ENCODE measurements at regions not wholly inside any gene's neighbourhood (a gene's known extent, or its start where the extent isn't known, plus 50 kb on each side); places are given as distances from the start of the nearest gene placed in this dataset.

DNA sequence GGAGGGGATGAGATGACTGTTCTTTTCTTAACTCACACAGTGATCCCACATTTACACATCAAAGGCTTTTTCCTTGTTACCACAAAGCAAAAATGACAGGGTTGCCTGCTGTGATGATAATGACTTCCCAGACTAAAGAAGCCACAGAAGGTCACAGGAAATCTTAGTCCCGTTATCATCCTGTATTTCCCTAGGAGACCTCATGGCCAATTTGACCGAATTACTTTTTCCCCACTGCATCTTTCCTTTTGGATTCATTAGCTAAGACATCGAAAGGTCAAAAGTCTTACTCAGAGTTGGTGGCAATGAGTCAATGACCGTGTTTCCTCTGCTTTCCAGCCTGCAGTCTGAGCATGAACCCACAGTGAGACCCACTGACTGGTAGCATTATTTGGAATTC is 130.1 kb upstream of the INHBA start:
- DNase-seq (ENCODE audit: low read depth): no peak

DNA sequence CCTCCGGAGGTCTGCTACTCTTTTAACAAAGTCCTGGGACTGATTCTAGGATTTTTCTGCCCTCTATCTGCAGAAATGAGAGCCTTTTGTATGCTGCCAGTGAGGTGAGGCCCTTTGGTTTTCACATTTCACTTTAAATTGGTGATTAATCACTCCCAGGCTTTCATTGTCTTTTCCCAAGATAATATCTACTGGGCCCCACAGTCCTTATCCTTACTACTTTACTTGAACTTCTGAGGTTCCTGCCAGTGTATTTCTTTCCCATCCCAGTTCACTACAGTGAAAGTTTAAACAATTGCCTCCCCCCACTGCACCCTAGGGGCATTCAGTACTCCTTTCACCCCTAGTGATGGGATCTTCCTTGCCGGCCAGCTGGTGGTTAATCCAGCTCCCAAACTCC is 127.4 kb upstream of the INHBA start:
- no peak for DNase-seq (ENCODE audit: low read depth)

DNA sequence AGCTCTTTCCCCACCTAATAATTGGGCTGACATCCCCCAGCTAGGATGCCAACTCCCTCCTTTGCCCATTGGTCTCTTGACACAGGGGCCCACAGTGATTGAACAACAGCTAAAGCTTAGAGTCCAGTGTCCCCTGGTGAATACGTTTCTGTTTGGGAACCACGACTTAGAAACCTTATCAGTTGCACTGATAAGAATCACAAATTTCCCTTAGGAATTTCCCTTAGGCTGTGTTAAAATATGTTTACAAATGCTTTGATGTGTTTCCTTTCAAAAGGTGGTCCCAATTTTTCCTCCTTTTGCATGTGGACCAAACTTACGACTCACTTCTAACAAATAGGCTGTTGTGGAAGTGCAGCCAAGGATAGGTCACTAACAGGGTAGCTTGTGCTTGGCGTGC is 126.0 kb upstream of the INHBA start:
- no peak for DNase-seq (ENCODE audit: low read depth)

DNA sequence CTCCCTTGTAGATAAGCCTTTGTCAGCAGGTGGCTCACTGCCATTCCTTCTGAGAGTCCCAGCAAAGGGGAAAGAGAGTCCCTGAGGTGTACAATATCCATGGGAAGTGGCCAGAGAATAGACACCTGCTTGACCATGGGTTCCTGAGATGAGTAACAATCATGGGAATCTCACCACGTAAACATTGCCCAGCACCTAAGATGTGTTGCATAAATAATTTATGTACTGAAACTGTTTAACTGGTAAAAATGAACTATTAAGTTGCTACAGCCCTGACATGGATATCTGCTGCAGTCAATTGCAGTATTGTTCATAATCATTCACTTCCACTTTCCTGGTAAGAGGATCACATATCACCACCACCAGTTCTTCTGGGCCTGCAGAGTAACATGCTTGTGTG is 123.8 kb upstream of the INHBA start:
- no peak for DNase-seq (ENCODE audit: low read depth)

DNA sequence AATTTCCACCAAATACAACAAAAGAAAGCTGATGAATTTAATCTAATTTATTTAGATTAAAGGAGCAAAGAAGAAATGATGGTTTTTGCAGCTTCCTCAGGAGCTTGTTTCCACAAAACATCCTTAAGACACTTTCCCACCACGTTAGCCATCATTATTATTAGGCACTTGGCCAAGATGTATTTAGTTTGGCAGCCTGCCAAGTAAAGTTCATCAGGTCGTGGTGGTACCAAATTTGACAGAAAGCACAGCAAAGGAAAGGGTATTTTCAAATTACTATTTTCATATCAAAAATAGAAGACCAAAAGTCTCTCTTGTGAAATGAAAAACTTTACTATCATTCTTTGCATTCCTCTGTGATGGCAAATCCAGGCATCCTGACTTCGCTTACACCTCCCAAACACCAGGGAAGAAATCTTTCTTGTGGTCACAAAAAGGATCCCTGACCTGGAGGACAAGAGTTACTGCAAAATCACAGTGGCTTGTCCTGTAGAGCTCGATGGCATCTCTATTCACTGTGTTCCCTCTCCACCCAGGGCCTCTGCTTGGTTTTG is 123.1 kb upstream of the INHBA start:
- no peak for DNase-seq (ENCODE audit: low read depth)

DNA sequence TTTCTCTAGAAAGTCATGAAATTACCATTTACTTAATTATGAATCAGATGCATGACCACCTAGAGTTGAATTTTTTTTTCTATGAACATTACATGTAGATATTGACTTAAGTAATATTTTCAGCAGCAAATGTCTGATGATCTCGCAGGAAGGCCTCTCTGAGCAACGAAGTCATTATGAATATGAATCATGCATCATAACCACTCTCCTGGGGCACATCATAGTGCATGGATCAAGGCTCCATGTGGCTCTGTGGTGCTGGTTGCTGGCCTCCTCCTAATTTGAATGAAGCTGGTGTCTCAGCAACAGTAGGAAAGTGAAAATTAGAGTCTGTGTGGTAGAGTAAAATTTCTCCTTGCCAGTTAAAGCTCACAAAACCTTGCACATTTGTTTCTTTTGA is 121.4 kb upstream of the INHBA start:
- DNase-seq (ENCODE audit: low read depth): no peak

DNA sequence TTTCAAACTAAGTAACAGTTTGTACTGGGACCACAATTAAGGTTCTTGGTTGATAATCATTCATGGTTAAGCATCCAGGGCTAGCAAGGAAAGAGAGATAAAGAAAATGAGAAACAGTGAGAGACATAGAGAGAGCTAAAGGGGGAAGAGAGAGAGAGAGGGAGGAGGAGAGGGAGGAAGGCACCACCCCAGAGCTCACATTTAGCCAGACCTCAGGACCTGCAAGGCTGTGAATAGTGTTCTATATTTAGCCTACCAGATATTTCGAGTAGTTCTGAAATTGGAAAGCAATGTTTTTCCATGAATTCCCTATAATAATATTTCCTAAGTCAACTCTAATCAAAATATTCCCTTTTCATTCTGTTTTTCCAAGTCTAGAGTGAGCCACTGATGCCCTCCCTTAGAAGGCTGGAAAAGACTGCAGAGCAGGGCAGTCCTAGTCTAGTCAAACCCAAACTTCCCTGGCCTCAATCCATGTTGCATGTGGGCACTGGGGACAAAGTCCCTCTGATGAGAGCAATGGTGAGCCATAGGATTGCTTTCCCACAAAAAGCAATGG is 119.4 kb upstream of the INHBA start:
- DNase-seq (ENCODE audit: low read depth): no peak

DNA sequence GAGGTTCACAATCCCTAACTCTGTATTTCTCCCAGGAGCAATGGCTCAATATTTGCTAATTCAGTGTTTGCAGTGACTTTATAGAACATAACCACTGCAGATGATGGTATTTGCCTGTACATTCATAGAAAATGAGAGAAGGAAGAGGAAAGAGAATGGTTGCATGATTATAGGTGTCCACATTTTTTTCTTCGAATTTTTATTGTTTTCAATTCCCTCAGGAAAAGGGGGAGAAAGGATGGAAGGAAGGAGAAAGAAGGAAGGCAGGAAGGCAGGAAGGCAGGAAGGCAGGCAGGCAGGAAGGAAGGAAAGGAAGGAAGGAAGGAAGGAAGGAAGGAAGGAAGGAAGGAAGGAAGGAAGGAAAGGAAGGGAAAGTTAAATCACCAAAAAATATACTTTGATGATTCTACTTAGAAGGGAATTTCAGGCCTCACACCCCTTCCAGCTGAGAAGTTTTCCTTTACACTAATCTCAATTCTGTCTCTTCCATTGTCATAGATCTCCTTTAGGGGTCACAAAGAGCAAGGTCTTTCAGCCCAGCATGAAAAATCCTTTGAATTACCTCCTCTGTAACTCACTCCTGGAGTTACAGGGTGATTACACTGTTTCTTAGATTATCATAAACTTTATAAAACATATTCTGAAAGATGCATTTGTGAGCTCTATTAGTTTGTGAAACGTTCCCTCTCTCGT is 118.8 kb upstream of the INHBA start:
- DNase-seq (ENCODE audit: low read depth): no peak

DNA sequence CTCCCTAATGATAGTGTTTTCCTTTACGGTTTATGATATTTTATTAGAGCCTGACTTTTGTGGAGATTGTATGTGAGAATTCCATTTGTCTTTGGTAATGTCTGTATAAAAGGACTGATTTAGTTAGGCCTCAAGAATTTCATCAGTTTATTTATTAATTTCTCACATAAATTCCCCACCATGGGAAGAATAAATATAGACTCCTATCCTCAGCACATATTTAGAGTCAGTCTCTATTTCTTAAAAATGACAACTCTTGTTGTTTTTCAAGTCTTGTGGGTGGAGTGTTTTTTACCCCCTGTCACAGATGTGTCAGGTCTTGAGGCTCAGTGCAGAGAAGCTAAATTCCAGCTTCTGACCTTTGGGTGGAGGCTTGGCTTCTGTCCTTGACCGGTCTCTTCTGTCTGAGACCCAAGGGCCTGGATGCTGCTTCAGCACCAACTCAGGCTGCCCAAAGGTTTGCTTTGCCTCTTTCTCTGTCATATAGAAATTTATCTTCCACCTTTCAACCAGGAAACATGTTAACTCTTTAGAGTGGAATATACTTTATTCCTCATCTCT is 117.3 kb upstream of the INHBA start:
- no peak for DNase-seq (ENCODE audit: low read depth)

DNA sequence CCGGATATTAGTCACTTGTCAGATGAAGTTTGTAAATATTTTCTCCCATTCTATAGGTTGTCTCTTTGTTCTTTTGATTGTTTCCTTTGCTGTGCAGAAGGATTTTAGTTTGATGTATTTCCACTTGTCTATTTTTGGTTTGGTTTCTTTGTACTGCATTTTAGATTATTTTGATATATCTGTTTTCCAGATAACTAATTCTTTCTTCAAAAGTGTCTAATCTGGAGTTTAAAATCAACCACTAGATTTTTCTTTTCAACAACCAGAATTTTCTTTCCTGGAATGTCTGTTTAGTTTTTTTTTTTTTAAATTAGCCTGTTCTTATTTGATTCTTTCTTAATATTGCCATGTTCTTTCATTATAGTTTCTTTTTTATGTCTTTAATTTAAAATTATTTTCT is 116.8 kb upstream of the INHBA start:
- no peak for DNase-seq (ENCODE audit: low read depth)

DNA sequence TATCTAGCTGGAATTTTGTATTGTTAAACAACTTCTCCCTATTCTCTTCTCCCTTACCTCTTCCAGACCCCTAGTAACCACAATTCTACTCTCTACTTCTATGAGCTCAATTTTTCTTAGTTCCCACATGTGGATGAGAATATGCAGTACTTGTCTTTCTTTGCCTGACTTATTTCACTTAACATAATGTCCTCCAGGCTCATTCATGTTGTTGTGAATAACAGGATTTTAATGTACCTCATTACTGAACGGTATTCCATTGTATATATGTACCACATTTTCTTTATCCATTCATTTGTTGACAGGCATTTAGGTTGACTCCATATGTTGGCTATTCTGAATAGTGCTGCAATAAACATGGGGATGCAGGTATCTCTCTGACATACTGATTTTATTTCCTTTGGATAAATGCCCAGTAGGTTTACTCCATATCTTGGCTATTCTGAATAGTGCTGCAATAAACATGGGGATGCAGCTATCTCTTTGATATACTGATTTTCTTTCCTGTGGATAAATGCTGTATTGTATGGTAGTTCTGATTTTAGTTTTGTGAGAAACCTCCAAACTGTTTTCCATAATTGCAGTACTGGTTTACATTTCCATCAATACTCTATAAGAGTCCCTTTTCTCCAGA is 116.0 kb upstream of the INHBA start:
- no peak for DNase-seq (ENCODE audit: low read depth)

DNA sequence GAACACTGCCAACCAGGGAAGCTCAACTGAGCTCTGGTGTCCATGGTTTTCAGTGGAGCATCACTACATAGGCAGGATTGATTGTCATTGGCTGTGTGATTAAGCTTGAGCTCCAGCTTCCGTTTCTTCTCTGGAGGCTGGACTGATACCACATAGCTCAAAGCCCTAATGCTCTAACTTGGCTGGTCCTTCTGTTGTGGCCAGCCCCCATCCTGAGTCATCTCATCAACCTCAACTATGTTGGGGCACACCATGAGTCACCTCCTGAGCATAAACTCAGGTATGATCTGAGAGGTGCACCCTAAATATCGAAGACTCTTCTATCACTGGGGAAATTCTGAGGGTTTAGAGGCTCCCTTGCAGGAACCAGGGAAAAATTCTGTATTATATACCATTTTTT is 114.5 kb upstream of the INHBA start:
- DNase-seq (ENCODE audit: low read depth): no peak

DNA sequence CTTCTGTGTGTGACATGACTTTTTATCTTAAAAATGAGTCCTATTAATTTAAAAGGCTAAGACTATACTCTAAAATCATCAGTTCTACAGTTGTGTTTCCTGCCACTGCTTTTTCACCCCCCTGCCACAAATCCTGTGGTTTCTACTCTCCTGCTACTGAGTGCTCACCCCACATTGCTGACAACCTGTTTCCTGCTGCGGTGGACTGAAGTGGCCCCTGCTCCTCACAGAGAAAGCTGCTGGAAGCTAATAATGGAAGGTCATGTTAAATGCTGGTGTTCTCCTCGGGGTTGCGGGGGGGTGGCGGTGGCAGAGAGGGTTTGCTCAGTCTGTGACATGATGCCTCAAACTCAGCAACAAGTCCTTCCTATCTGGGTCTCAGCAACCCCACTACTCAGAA is 113.2 kb upstream of the INHBA start:
- DNase-seq (ENCODE audit: low read depth): no peak

DNA sequence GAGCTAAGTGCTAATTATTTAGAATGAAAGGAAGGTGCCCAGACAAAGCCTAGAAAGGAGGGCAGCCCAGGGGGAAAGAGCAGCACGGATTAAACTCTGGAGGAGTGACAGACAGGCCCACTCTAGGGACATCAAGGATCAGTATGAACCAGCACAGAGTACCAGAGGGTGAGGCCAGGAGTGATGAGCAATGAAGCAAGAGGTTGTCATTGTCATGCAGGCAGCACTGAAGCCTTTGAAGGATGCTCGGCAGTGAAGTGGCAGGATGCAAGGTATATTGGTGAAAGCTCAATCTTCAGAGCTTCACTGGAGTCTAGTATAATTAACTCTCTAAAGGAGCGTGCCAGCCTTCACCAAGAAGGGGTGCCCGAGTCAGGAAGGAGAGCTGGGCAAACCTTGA is 112.0 kb upstream of the INHBA start:
- no peak for DNase-seq (ENCODE audit: low read depth)

DNA sequence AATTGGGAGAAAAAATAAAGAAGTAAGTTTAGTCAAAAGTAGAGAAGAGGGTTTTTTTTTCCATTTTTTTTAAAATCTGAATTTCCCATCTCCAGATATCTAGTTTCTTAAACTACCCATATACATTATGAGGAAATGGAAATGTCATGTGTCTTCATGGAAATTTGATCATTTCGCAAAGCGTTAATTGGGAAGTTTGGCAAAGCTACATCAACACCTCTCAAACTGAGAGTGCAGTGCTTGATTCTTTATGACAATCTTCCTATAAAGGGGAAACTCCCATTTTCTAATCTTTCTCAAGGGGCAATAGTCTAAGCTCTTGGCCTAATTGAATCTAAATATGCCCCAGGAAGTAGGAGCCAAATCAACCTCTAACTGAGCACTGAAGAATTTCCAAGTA is 110.4 kb upstream of the INHBA start:
- DNase-seq (ENCODE audit: low read depth): no peak

DNA sequence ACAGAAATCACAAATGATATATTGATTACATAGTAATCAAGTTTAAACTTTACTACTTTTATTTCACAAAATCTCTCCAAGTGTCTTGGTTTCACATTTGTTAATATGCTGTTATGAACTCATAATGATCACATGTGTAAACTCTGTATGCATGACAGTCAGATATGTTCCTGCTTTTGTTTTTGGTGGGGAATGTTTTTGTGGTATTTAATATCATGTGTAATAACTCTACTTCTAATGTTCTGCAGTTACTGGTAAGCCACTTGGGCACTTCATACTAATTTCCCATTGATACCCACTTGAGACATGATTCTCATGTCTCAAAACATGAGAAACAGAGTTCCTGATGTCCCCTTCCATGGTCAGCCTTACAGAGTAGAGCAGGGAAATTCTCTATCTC is 109.1 kb upstream of the INHBA start:
- no peak for DNase-seq (ENCODE audit: low read depth)

DNA sequence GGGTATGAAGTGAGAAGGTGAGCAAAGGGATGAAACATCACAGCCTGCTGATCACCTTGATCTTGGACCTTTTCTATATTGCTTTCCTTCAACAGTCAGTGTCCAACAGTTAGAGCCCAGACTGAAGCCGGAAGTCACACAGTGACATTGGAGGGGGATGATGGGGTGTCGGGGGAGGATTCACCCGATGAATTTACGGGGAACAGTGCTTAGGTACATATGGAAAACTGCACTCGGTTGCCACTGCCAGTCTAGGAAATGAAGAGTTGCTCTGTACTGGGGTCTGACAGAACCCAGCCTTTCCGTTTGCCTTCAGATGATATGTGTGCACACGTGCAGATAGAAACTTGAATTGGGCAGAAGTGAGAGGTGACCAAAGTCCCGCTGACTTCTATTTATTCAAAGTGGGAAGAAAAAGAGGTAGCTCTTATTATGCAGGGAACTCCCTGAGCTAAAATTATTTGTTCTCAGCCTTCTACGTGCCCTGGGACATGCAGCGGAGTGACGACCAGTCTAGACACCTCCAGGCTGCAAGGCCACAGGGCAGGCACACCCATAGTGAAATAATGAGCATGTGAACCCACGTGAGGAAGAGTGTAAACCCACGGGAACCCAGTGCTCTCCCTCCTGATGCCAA is 107.2 kb upstream of the INHBA start:
- DNase-seq (ENCODE audit: low read depth): no peak

DNA sequence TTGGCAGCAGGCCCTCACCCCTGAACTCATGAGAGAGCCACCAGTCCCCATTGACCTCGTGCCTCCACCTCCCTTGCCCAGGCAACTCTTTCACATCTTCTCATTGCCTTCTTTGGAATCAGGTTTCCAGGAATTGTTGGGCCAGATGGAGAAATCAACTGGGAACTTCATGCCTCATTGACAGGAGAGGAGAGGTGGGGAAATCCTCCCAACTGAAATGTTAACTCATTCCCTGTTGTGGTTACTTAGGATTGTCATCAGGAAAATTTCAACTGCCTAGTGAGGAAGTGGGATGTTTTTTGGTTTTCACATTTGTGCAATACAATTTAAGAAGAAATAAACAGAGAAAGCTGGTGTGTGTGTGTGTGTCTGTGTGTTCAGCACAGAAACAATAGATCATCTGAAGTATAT is 106.6 kb upstream of the INHBA start:
- peak; percentile 63 for DNase-seq (ENCODE audit: low read depth)

DNA sequence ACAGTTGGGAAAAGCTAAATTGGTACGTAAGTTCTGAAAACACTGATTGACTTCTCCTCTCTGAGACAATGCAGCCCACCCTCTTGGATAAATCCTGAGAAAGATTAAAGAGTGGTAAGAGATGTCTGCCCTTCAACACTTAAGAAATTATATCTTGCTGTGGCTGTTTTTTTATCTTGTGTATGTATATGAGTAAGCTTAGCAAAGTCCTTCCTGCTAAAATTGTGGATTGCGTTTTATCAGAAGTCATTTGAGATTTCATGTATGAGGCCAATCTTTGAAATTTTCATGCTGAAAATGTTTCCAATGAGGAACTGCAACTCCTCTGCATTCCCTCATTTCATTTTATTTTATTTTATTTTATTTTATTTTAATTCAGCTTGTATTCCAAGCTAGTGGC is 106.2 kb upstream of the INHBA start:
- no peak for DNase-seq (ENCODE audit: low read depth)

DNA sequence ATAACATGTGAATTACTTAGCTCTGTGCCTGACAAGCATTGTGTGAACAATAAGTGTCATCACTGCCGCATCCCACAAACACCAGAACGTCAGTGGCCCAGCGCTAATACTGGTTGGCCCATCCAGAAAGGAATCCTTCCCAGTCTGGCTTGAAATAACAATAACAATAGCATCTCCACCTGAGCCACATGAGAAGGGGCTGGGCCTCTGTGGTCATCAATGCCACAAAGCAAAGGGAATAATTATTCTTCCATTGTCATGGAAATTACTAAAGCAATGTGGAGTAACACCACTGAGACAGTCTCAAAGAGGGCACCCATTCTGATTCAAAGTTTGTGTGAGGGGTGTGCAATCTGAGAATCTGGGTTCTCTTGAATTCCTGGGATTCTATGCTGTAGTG is 105.7 kb upstream of the INHBA start:
- DNase-seq (ENCODE audit: low read depth): no peak

DNA sequence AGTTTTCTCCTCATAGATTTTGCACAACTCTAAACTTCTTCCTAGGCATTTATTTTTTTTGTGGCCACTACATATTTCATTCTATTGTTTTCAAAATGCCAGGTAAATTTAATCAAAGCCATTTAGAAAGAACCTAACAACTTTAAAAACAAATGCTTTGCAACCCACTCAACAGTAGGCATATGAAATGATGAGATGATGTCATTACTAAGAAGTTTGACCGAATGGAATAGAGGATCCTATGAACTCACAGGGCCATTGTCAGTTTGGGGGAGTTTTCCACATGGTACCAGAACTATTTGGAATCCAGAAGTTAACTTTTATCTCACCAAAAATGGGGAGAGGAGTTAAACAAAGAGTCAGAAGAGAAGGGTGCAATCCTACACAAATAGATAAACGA is 100.7 kb upstream of the INHBA start:
- DNase-seq (ENCODE audit: low read depth): no peak

DNA sequence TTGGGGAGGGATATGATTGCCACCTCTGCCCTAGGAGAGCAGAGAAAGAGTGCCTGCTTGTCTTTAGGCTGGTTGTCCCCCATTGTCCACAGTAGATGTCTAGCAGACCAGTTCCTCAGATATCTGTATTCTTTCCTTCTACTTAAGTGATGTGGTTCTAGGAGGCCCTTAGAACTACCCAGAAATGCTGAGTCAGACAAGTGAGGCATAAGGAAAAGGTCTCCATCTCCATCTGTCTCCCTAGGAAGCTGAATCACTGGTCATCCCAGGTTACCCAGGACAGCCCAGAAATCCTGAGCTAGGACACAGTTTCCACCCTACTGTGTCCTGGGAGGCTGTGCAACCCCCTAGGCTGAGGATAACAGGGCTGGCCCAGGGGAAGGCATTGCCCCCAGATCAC is 93.4 kb upstream of the INHBA start:
- DNase-seq (ENCODE audit: low read depth): no peak

DNA sequence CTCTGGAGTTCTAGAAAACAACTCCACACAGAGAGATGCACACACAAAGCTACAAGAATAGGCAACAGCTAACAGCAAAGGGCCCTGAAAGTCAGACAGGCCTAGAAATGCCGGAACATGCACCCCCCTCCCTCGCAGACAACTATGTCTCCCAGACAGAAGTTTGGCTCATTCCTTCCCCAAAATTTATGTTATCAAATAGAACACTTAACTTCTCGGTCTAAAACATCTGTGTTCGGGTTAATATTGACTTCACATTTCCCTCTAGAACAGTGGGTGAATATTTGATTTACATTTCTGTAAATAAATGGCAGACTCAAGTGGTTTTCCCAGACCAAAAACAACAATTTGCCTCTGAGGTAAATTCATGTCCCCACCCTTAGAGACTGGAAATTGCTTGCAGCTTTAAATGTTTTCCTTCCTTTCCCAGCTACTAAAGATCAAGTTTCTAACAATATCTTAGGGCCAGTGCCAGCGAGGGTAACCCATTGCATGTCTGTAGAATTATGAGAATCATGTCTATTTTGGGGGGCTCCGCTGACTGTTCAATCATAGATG is 92.5 kb upstream of the INHBA start:
- DNase-seq (ENCODE audit: low read depth): no peak

All from fibroblast of gingiva (primary cell).